ENCODE measurements at regions not wholly inside any gene's neighbourhood (a gene's known extent, or its start where the extent isn't known, plus 50 kb on each side); places are given as distances from the start of the nearest gene placed in this dataset.

- H3K9me3 Mint-ChIP-seq, result peaks cover 12% of the 10 kb centered on the region
- peaks cover 10% of the 10 kb centered on the region for H3K4me1 Mint-ChIP-seq (ENCODE audit: unreplicated experiment)
- H3K27me3 Mint-ChIP-seq, result peaks cover 5% of the 10 kb centered on the region
- no peak overlapping the region for H3K27ac Mint-ChIP-seq
- no peak for DNase-seq (ENCODE audit: extremely low spot score, unreplicated experiment)
- no peak overlapping the region for H3K4me3 Mint-ChIP-seq
- no peaks in the 10 kb centered on the region for H3K36me3 Mint-ChIP-seq
- no peak for TF ChIP-seq CTCF (conservative IDR thresholded peaks at IDR 0.05)
Measured at GRCh38 chr6:25058441-25058840, 122.7 kb upstream of the RIPOR2 start.

- H3K27me3 Mint-ChIP-seq, result peaks cover 5% of the 10 kb centered on the region
- no peak overlapping the region for H3K4me3 Mint-ChIP-seq
- H3K36me3 Mint-ChIP-seq, result no peaks in the 10 kb centered on the region
- H3K27ac Mint-ChIP-seq, result no peak overlapping the region
- H3K4me1 Mint-ChIP-seq (ENCODE audit: unreplicated experiment), result peaks cover 10% of the 10 kb centered on the region
- DNase-seq (ENCODE audit: extremely low spot score, unreplicated experiment), result no peak
- peaks cover 12% of the 10 kb centered on the region for H3K9me3 Mint-ChIP-seq
- TF ChIP-seq CTCF (conservative IDR thresholded peaks at IDR 0.05), result no peak
Measured at GRCh38 chr6:25058941-25059340, 123.2 kb upstream of the RIPOR2 start.

GRCh38 chr6:25060522-25060921 lies 124.8 kb upstream of the RIPOR2 start:
- Mint-ChIP-seq H3K4me3 (no peak overlapping the region), H3K27me3 (peaks cover 3% of the 10 kb centered on the region), H3K9me3 (peaks cover 7% of the 10 kb centered on the region), H3K4me1 (ENCODE audit: unreplicated experiment) (peaks cover 10% of the 10 kb centered on the region), H3K36me3 (no peaks in the 10 kb centered on the region), H3K27ac (no peak overlapping the region)
- no peak for DNase-seq (ENCODE audit: extremely low spot score, unreplicated experiment)
- no peak for TF ChIP-seq CTCF (conservative IDR thresholded peaks at IDR 0.05)

GRCh38 chr6:25061289-25061936 lies 125.7 kb upstream of the RIPOR2 start:
- H3K36me3 Mint-ChIP-seq, result no peaks in the 10 kb centered on the region
- TF ChIP-seq CTCF (conservative IDR thresholded peaks at IDR 0.05), result no peak

GRCh38 chr6:25062070-25062811 lies 126.5 kb upstream of the RIPOR2 start:
- Mint-ChIP-seq H3K27ac (no peak overlapping the region), H3K36me3 (no peaks in the 10 kb centered on the region), H3K4me3 (no peak overlapping the region), H3K27me3 (no peaks in the 10 kb centered on the region), H3K9me3 (no peaks in the 10 kb centered on the region), H3K4me1 (ENCODE audit: unreplicated experiment) (peaks cover 10% of the 10 kb centered on the region)
- DNase-seq (ENCODE audit: extremely low spot score, unreplicated experiment), result no peak
- TF ChIP-seq CTCF (conservative IDR thresholded peaks at IDR 0.05), result no peak

More at GRCh38 chr6:25061289-25061936, 125.7 kb upstream of the RIPOR2 start:
- Mint-ChIP-seq H3K27me3 (no peaks in the 10 kb centered on the region), H3K27ac (no peak overlapping the region), H3K9me3 (peaks cover under 1% of the 10 kb centered on the region), H3K4me3 (no peak overlapping the region), H3K4me1 (ENCODE audit: unreplicated experiment) (peaks cover 10% of the 10 kb centered on the region)
- no peak for DNase-seq (ENCODE audit: extremely low spot score, unreplicated experiment)
